Astrocyte (in vitro differentiated cells and primary cell): ENCODE measurements at regions not wholly inside any gene's neighbourhood (a gene's known extent, or its start where the extent isn't known, plus 50 kb on each side); places are given as distances from the start of the nearest gene placed in this dataset.

ENCODE experiments used
- DNase-seq: peaks from one replicate; pipeline ENCODE4 v3.0.0-alpha.2; 2010; ENCODE audit warnings: low read depth
- FAIRE-seq: peaks from 2 replicates; lab custom pipeline; 2011; peaks lifted over from hg19 to GRCh38; lab: Jason Lieb, UNC
- H2AFZ ChIP-seq: 2 replicates; pipeline ENCODE4 v1.6.0; 2012; ENCODE audit warnings: low read depth, low read length, inconsistent platforms
- H3K27ac ChIP-seq: 2 replicates; pipeline ENCODE4 v1.5.1; 2011; ENCODE audit warnings: low read depth, low read length, inconsistent platforms
- H3K27me3 ChIP-seq: 2 replicates; pipeline ENCODE4 v1.6.0; 2011; ENCODE audit warnings: low read length, inconsistent platforms; ENCODE audit not compliant: insufficient read depth
- H3K36me3 ChIP-seq: 2 replicates; pipeline ENCODE4 v1.5.1; 2011; ENCODE audit warnings: low read length, inconsistent platforms; ENCODE audit not compliant: insufficient read depth
- H3K4me1 ChIP-seq: 2 replicates; pipeline ENCODE4 v1.5.1; 2011; ENCODE audit warnings: low read length, inconsistent platforms; ENCODE audit not compliant: insufficient read depth
- H3K4me2 ChIP-seq: 2 replicates; pipeline ENCODE4 v1.6.0; 2012; ENCODE audit warnings: low read length, inconsistent platforms
- H3K4me3 ChIP-seq: 2 replicates; pipeline ENCODE4 v1.5.1; 2011; ENCODE audit warnings: low read depth, mild to moderate bottlenecking, low read length, inconsistent platforms; ENCODE audit not compliant: insufficient read depth
- H3K79me2 ChIP-seq: 2 replicates; pipeline ENCODE4 v1.6.0; 2012; ENCODE audit warnings: mild to moderate bottlenecking, low read length, inconsistent platforms; ENCODE audit not compliant: insufficient read depth
- H3K9ac ChIP-seq: 2 replicates; pipeline ENCODE4 v1.6.0; 2012; ENCODE audit warnings: mild to moderate bottlenecking, low read length, inconsistent platforms
- H3K9me3 ChIP-seq: 2 replicates; pipeline ENCODE4 v1.5.1; 2012; ENCODE audit warnings: low read depth, mild to moderate bottlenecking, low read length, inconsistent platforms; ENCODE audit not compliant: insufficient read depth
- H4K20me1 ChIP-seq: 2 replicates; pipeline ENCODE4 v1.6.0; 2012; ENCODE audit warnings: low read length, inconsistent platforms; ENCODE audit not compliant: insufficient read depth
- H3K27ac Mint-ChIP-seq: one replicate; pipeline ENCODE4 v1.8.0; 2021; ENCODE audit warnings: mild to moderate bottlenecking, mixed read lengths; ENCODE audit not compliant: unreplicated experiment
- H3K27me3 Mint-ChIP-seq: one replicate; pipeline ENCODE4 v1.8.0; 2021; ENCODE audit warnings: low read depth, mixed read lengths; ENCODE audit not compliant: unreplicated experiment
- H3K36me3 Mint-ChIP-seq: one replicate; pipeline ENCODE4 v1.8.0; 2021; ENCODE audit warnings: low read depth, mixed read lengths; ENCODE audit not compliant: unreplicated experiment
- H3K4me1 Mint-ChIP-seq: one replicate; pipeline ENCODE4 v1.8.0; 2021; ENCODE audit warnings: low read depth, mixed read lengths; ENCODE audit not compliant: unreplicated experiment
- H3K4me3 Mint-ChIP-seq: one replicate; pipeline ENCODE4 v1.8.0; 2021; ENCODE audit warnings: mild to moderate bottlenecking, moderate library complexity, mixed read lengths; ENCODE audit not compliant: unreplicated experiment
- H3K9me3 Mint-ChIP-seq: one replicate; pipeline ENCODE4 v1.8.0; 2021; ENCODE audit warnings: mild to moderate bottlenecking, mixed read lengths; ENCODE audit not compliant: unreplicated experiment
- EZH2 ChIP-seq: IDR thresholded peaks from 2 replicates; pipeline ENCODE4 v1.6.1; 2012; ENCODE audit warnings: mild to moderate bottlenecking, low read length, inconsistent platforms; ENCODE audit not compliant: insufficient read depth
- TF ChIP-seq, protein P1 (sequence below): IDR thresholded peaks from 2 replicates; pipeline ENCODE4 v1.5.1; 2011; ENCODE audit warnings: low read depth, mild to moderate bottlenecking, inconsistent platforms, low read length, moderate library complexity; ENCODE audit not compliant: insufficient read depth

DNA sequence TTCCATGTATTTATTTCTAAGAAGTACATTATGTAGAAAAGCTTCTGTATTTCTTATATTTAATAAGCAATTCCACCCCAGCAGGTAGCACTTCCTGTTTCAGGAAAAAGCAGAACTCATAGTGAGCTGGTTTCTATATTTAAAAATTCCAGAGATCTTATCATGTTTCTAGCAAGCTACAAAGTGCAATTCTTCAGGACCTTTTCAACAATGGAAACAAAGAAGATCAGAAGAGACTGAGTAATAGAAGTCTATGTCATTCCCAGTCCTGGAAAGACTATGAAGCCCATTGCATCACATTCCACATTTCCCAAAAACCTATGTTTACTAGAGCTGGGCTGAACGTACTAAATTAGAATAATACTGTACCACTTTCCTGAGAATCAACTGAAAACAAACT lies 302.6 kb upstream of the NRSN1 start:
- H3K9me3 ChIP-seq = no peaks in the 10 kb centered on the region
- Mint-ChIP-seq H3K27me3 (no peaks in the 10 kb centered on the region), H3K36me3 (no peaks in the 10 kb centered on the region), H3K4me1 (peaks cover 8% of the 10 kb centered on the region), H3K9me3 (peaks cover 2% of the 10 kb centered on the region), H3K27ac (peak overlapping the region; percentile 69), H3K4me3 (no peak overlapping the region)
- no peak for FAIRE-seq
- H3K4me3 ChIP-seq = no peak overlapping the region
- TF ChIP-seq EZH2 = no peak
- TF ChIP-seq, protein P1, sequence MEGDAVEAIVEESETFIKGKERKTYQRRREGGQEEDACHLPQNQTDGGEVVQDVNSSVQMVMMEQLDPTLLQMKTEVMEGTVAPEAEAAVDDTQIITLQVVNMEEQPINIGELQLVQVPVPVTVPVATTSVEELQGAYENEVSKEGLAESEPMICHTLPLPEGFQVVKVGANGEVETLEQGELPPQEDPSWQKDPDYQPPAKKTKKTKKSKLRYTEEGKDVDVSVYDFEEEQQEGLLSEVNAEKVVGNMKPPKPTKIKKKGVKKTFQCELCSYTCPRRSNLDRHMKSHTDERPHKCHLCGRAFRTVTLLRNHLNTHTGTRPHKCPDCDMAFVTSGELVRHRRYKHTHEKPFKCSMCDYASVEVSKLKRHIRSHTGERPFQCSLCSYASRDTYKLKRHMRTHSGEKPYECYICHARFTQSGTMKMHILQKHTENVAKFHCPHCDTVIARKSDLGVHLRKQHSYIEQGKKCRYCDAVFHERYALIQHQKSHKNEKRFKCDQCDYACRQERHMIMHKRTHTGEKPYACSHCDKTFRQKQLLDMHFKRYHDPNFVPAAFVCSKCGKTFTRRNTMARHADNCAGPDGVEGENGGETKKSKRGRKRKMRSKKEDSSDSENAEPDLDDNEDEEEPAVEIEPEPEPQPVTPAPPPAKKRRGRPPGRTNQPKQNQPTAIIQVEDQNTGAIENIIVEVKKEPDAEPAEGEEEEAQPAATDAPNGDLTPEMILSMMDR = no peak
- no peaks in the 10 kb centered on the region for H4K20me1 ChIP-seq
- H2AFZ ChIP-seq = no peak overlapping the region
- no peaks in the 10 kb centered on the region for H3K36me3 ChIP-seq
- no peak overlapping the region for H3K4me2 ChIP-seq
- no peaks in the 10 kb centered on the region for H3K79me2 ChIP-seq
- no peak for DNase-seq
- no peak overlapping the region for H3K9ac ChIP-seq
- no peak overlapping the region for H3K27ac ChIP-seq
- H3K27me3 ChIP-seq = no peaks in the 10 kb centered on the region
- H3K4me1 ChIP-seq = no peaks in the 10 kb centered on the region

DNA sequence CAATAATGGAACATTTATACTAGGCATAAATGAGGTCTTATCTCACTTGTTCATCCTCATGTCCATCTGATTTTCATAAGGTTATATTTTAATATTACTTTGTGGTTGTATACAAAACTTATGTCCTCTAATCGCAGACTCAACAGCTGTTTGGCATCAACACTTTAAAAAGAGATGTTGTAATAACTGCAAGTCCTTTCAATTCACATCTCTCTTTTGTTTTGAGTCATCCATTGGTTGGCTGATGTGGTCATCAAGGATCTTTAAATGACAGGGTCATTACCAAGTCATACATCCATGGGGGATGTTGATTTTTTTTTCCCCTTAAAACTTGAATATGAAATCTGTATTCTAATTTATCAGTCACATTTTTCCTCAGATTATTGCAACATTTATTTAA lies 299.4 kb upstream of the NRSN1 start:
- FAIRE-seq = no peak
- Histone ChIP-seq H3K4me1 (no peaks in the 10 kb centered on the region), H3K79me2 (no peaks in the 10 kb centered on the region), H3K4me3 (no peak overlapping the region), H3K36me3 (no peaks in the 10 kb centered on the region), H3K9me3 (no peaks in the 10 kb centered on the region), H3K27ac (no peak overlapping the region), H3K9ac (no peak overlapping the region), H4K20me1 (no peaks in the 10 kb centered on the region), H3K4me2 (no peak overlapping the region), H2AFZ (no peak overlapping the region), H3K27me3 (no peaks in the 10 kb centered on the region)
- no peak overlapping the region for H3K27ac Mint-ChIP-seq
- H3K4me1 Mint-ChIP-seq = peaks cover 8% of the 10 kb centered on the region
- no peak for TF ChIP-seq EZH2
- TF ChIP-seq, protein P1 = no peak
- H3K9me3 Mint-ChIP-seq = no peaks in the 10 kb centered on the region
- no peak for DNase-seq
- no peaks in the 10 kb centered on the region for H3K36me3 Mint-ChIP-seq
- no peak overlapping the region for H3K4me3 Mint-ChIP-seq
- no peaks in the 10 kb centered on the region for H3K27me3 Mint-ChIP-seq

DNA sequence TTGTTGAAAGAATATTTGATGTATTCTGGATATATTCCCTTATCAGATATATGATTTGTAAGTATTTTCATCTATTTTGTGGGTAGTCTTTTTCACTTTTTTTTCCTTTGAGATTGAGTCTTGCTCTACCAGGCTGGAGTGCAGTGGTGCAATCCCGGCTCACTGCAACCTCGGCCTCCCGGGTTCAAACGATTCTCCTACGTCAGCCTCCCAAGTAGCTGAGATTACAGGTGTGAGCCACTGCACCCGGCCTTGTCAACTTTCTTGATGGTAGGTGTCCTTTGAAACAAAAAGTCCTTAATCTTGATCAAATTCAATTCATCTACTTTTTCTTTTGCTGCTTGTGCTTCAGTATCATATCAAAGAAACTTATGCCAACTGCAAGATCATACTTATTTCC lies 297.2 kb upstream of the NRSN1 start:
- Histone ChIP-seq H3K4me2 (no peak overlapping the region), H3K4me3 (no peak overlapping the region), H3K4me1 (no peaks in the 10 kb centered on the region), H3K27ac (no peak overlapping the region), H3K36me3 (no peaks in the 10 kb centered on the region), H2AFZ (no peak overlapping the region), H4K20me1 (no peaks in the 10 kb centered on the region), H3K27me3 (no peaks in the 10 kb centered on the region), H3K9ac (no peak overlapping the region), H3K9me3 (no peaks in the 10 kb centered on the region), H3K79me2 (no peaks in the 10 kb centered on the region)
- DNase-seq (no peak), FAIRE-seq (no peak)
- Mint-ChIP-seq H3K4me3 (no peak overlapping the region), H3K27me3 (no peaks in the 10 kb centered on the region), H3K27ac (no peak overlapping the region), H3K36me3 (no peaks in the 10 kb centered on the region), H3K9me3 (no peaks in the 10 kb centered on the region), H3K4me1 (peaks cover under 1% of the 10 kb centered on the region)
- TF ChIP-seq, protein P1 = no peak
- no peak for TF ChIP-seq EZH2
